Fibroblast of gingiva (primary cell): ENCODE measurements at regions not wholly inside any gene's neighbourhood (a gene's known extent, or its start where the extent isn't known, plus 50 kb on each side); places are given as distances from the start of the nearest gene placed in this dataset.
"Not testable (repeated sequence)": the region's sequence is repeated elsewhere in the genome, so short reads cannot be mapped to it uniquely, and the experiment has no call there.

Source experiments
- DNase-seq: peaks from one replicate; pipeline ENCODE4 v3.0.0-alpha.2; 2011; ENCODE audit warnings: low read depth

DNA sequence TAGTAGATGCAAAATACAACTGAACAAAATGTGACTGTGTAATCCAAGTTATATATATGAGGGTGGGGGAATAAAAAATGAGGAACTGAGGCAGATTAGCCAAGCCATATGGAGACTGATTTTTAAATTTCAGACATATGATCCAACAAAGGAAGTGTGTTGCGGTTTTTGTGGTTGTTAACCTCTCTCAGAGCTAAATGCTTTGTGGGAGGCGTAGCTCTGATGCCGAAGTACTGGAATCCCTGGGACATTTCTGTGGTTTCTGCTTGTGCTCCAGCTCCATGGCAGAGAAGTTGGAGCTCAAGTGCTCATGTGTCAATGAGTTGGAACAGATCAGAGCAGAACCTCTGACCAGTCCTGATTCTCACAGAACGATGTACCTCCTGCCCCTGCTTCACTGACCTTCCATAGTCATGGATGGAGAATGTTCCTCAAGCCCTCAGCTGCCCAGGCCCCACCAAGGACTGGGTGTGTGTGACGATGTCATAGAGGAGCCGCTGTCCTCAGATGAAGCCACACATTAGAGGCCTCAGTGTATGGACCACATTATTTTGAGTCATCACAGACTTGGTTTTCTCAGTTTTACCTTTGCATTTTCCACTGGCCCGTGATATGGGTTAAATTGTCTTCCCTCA lies 107.6 kb downstream of the SOX1 start:
- no peak for DNase-seq

DNA sequence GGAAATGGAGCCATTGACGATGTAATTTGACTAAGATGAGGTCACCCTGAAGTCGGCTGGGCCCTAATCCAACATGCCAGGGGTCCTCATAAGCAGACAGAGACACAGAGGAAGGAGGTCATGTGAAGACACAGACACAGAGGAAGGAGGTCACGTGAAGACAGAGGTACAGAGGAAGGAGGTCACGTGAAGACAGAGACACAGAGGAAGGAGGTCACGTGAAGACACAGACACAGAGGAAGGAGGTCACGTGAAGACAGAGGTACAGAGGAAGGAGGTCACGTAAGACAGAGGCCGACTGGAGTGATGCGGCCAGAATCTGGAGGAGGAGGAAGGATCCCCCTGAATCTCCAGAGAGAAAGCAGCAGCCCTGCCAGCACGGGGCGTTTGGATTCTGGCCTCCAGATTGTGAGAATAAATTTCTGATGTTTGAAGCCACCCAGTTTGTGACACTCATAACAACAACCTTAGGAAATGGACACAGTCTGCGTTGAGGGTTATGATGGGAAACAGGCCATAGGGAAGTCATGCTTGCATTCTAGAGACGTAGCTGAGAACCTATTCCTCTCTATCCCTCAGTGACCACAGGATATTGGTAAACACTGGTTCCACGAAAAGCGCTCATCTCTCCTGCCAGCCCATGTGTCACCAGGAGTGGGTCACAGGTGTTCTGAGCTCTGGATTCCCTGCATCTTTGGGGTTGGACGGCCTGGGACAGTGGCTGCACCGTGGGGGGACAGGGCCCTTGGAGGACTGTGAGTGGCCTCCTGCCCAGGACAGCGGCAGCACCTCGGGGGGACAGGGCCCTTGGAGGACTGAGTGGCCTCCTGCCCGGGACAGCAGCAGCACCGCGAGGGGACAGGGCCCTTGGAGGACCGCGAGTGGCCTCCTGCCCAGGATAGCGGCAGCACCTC lies 108.5 kb downstream of the SOX1 start:
- no peak for DNase-seq

DNA sequence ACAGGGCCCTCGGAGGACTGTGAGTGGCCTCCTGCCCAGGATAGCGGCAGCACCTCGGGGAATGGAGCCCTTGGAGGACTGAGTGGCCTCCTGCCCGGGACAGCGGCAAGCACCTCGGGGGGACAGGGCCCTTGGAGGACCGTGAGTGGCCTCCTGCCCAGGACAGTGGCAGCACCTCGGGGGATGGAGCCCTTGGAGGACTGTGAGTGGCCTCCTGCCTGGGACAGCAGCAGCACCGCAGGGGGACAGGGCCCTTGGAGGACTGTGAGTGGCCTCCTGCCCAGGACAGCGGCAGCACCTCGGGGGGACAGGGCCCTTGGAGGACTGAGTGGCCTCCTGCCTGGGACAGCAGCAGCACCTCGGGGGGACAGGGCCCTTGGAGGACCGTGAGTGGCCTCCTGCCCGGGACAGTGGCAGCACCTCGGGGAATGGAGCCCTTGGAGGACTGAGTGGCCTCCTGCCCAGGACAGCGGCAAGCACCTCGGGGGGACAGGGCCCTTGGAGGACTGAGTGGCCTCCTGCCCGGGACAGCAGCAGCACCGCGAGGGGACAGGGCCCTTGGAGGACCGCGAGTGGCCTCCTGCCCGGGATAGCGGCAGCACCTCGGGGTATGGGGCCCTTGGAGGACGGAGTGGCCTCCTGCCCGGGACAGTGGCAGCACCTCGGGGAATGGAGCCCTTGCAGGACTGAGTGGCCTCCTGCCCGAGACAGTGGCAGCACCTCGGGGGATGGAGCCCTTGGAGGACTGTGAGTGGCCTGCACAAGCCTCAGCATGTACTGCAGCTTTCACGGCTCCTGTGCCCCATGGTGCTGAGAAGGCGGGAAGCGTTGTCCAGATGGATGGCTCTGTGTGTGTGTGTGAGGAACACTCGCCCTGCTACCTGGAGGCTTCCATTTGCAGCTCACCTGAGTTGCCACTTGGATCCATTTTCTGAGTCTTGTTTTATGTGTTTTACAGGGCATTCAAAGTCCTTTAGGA lies 109.5 kb downstream of the SOX1 start:
- not testable (repeated sequence) for DNase-seq

DNA sequence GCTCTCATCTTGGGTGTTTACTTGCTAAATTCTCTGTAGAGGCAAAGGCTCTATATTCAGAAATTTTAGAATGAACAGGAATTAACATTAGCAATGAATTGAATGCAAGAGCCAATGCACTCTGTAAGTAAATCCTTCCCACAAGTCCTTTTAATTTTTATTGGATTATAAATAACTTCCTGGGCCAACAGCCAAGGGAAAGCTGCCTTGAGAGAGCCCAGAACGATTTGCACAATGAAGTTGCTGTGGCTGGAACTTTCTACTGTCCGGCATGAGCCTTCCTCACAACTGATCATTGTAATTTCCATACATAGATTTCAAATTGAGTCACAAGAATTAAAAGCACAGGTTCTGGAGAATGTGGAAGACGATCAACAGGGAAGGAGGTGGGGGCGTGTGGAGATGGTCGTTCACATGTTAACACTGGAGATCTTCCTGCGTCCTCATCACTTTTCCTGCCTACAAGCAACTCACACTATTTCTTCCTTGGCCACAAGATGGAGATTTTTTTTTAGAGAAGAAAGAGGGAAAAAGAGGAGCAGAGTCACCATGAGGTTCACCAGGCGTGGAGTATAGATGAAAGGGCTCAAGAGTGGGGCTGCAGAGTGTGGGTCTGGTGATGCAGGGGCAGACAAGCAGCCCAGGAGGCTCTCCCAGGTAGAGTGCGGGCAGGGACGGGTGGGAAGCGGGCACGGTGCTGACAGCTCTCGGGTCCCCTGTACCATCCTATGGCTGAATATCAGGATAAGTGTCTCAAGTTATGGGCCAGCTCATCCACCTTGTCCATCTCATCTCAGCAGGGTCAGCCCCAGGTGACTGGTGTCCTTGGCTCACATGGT lies 110.7 kb downstream of the SOX1 start:
- DNase-seq: no peak

DNA sequence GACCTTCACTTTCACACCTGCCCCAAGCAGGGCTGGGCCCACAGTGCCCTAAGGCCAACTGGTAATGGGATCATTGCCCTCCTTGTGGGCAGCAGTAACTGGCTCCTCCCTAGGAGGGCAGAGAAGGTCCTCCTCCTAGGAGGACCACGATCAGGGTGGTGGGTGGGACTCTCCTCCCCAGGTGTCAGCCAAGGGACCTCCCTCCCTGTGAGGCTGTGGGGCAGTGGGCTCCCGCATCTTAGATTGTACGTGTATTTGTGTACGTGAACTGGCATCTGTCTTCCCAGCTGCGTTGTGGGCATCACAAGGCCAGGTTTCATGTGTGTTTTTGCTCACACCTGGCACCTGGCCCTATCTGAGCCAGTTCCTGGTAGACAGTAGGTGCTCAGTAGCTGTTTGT lies 111.8 kb downstream of the SOX1 start:
- no peak for DNase-seq

DNA sequence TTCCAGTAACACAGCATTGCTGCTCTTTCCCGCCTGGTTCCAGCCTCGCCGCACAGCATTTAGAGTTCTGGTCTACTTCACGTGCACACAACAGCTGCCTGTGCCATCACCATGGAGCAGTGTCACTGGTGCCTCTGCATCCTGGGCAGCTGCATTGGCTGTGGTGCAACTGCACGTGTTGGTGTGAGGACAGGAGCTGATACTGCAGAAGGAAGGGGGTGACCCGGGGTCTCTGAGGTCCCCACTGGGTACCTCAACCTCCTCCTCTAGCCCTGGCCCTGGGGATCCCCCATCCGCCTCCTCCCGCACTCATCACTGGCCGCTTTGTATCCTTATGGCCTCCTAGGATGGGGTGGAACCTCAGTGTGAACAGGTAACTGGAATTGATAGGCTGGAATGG lies 112.5 kb downstream of the SOX1 start:
- DNase-seq: no peak

DNA sequence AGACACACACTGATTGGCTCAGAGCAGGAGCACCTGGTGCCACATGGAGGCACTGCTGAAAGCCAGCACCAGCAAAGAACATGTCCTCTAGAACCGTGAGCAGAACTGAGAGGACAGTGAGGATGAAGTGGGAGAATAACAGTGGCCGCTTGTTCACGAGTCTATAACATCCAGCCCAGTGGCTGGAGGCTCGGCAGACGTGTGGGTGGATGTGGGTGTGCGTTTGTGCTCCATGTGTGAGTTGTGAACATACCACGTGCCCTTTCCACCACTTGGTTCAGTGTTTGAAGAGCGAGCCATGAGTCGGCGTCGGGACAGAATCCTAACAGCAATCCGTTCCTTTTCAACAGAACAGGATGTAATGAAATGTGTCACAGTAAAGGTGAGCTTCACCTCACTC lies 113.0 kb downstream of the SOX1 start:
- DNase-seq: no peak

DNA sequence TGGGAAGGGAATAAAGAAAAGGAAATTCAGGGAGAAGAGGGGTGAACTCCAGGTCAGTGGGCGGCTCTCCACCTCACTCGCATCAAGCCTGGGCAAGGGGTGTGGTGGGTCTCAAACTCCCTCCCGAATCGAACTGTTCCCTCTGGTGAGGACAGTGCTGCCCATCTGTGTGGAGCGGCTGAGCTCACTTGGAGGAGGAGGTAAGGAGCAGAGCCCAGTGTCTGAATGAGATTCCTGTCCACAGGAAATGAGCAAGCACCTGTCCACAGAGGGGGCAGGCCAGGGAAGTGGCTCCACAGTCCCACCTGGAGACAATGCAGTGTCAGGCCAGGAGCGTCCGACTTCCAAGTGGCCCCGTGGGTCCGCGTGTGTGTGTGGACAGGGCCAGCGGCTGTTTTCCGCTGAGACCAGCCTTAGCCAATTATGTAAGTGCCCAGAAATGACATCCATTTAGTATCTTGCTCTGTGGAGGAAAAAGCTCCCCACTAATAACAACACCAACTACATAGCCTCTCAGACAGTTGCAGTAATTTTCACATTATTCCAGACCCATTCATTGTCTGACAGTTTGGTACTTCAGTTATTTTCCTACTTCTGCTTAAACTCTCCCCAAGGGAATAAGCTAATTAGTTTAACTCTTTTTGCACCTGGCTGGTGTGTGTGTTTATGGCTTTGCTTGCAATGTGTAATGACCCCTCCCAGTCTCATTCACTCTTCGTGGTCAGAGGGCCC lies 114.6 kb downstream of the SOX1 start:
- no peak for DNase-seq

DNA sequence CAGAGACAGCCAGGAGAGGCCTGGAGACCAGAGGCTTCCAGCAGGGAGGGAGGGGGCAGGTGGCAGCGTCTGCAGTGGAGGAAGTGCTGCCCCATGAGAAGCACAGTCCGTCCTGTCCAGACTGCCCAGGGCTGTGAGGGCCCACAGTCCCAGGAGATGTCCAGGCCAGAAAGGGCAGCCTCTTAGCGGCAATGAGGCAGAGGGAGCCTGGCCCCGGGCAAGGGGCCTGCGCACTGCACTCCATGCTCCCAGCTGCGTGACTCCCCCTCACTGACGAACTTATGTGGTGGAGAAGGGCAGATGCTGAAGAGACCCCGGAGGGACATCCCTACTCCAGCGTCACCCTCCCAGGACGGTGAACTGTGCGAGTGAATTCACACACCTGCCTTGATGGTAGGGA lies 115.3 kb downstream of the SOX1 start:
- DNase-seq: no peak

DNA sequence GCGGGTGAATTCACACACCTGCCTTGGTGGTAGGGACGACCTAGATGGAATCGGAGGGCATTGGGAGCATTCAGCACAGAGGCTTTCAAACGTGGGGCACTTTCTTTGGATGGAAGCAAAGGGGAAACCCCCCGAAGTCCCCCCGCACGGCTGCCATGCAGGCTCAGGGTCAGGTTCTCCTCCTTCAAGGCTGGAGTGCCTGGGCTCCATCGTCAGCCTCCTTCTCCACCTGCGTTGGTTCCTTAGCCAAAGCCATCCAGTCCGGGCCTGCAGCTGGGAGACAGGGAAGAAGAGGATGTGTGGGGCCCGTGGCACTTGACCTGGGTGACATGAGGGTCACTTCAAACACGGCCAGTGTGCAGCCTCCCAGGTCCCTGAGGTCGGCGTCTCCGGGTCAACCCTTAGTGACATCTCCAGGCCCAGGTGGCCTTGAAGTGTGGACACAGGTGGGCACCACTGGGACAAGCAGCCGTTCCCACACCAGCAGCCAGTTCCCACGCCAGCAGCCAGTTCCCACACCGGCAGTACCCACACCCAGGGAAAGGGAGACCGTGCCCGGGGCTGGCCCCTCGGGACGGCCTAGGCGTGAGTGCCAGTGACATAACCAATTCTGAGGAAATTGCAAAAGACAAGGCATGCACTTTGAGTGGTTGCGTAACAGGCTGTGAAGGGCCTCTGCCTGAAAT lies 116.0 kb downstream of the SOX1 start:
- no peak for DNase-seq

DNA sequence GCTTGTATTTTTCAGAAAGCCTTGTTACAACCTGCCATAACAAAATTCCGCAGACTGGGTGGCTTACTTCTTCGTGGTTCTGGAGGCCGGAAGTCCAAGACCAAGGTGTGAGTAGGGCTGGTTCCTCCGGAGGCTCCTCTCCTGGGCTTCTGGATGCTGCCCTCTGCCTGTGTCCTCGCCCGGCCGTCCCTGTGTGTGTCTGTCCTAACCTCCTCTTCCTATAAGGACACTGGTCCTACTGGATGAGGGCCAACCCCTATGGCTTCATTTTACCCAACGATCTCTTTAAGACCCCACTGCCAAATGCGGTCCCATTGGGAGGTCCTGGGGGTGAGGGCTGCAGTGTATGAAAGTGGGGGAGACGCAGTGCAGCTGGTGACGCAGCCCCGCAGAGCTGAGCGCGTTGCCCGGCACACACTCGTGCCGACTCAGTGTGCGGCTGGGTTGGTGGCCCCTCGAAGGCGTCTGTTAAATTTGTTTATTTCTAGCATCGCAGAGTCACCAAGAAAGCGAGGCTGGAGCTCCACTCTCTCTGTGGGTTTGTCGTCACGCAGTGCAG lies 116.7 kb downstream of the SOX1 start:
- DNase-seq: no peak

DNA sequence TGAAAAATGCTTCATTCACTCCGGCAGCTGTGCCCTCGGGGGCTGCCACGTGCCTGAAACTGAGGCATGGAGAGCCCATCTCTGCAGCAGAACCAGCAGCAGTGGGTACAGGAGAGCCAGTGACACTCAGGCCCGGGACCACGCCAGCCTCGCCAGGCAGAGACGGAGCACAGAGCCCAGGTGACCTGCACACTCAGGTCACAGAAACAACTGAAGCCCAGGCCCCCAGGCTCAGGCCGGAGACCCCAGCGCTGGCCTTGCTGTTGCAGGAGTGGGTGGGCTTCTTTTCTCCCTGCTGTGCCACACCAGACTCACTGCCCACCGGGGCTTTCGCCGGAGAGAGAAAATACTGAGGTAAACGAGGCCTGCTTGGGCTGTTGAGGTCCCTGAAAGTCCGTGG lies 117.3 kb downstream of the SOX1 start:
- no peak for DNase-seq

DNA sequence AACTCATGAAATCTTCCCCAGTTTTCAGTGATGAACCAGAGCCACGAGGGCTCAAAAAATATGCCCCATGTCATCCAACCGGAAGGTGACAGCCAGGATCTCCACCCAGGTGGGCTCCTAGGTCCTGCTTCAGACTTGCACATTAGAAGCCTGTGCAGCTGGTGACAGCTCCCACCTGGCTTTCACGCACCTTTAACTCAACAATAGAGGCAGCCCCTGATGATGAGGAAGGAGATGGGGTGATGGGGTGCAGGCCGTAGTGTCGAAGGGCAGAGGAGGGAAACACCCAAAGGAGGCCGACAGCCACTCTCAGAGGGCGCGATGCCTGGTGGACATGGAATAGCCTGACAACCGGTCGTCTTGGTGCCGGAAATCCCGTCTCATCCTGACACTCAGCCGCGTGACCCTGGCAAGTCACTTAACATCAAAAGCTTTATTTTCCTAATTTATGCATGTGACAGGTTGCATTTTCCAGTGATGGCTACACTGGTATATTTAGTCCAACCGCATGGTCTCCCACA lies 118.0 kb downstream of the SOX1 start:
- no peak for DNase-seq

DNA sequence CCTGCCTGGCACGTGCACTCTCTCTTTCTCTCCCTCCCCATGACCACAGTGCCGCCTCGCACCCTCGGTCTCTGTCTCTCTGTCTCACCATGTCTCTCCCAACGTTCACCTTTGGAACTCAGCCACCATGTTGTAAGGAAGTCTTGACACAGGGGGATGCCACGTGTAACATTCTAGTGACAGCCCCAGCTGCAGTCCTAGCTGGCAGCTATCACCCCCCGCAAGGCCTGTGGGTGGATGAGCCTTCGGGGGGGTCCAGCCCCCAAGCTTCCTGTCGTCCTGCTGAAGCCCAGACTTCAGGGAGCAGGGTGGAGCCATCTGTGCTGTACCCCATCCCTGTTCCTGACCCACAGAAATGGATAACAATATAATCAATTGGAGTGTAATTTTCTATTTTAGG lies 118.5 kb downstream of the SOX1 start:
- DNase-seq: no peak

DNA sequence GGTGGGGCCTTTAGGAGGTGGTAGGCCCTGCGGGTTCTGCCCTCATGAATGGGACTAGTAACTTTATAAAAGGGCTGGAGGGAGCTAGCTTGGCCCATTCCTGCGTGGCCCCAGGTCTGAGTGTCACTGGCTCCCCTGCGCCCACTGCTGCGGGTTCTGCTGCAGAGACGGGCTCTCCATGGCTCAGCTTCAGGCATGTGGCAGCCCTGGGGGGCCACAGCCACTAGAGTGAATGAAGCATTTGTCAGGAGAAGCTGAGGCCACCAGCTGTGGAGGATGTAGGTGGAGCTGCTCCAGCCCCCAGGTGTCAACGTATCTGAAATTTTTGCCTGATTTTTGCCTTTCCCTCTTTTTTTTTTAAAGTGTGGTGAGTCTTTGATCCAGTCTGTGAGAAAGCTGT lies 119.1 kb downstream of the SOX1 start:
- DNase-seq: no peak

DNA sequence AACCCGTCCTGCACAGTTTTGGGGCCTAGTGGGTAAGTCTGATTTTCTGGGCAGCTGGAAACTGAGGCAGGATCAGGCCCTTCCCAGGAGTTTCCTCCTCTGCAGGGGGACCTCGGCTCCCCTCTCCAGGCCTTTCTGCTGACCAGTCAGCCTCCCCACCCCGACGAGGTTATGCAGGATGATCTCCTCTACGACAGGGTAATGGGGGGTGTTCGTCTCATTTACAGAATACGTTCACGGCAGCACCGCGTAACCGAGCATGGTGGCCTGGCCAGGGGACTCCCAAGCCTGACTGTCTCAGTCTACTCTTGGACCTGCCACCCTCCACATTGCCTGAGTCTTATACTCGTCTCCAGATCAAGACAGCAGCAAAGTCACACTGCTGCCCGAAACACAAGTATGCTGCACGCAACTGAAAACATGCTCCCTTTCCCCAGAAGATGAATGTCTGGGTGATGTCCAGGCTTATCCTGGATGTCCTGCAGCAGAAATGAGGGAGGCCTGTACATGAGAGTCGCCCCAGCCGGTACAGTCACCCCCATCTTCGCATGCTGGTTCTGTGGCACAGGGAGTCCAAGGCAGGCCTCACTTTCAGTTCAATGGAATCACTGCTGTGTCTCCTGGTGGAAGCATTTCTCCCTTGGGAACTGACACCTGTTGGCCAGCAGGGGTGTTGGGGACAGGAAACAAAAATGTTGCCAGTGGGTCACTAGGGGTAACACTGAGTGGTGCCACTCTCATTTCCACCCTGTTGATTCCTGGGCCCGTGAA lies 120.8 kb downstream of the SOX1 start:
- no peak for DNase-seq

DNA sequence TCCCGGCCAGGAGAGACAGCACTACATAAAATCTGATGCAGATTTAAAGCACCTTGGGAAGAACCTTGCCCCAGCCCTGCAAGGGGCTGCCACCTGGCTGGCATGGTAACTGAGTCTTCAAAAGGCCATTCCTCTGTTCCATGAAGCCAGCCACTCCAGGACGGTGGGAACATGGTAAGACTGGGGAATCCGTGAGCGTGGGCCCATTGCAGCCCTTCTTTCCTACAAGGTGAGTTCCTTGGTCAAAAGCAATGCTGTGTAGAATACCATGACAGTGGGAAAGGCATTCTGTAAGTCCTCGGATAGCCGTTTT lies 121.3 kb downstream of the SOX1 start:
- DNase-seq: no peak

DNA sequence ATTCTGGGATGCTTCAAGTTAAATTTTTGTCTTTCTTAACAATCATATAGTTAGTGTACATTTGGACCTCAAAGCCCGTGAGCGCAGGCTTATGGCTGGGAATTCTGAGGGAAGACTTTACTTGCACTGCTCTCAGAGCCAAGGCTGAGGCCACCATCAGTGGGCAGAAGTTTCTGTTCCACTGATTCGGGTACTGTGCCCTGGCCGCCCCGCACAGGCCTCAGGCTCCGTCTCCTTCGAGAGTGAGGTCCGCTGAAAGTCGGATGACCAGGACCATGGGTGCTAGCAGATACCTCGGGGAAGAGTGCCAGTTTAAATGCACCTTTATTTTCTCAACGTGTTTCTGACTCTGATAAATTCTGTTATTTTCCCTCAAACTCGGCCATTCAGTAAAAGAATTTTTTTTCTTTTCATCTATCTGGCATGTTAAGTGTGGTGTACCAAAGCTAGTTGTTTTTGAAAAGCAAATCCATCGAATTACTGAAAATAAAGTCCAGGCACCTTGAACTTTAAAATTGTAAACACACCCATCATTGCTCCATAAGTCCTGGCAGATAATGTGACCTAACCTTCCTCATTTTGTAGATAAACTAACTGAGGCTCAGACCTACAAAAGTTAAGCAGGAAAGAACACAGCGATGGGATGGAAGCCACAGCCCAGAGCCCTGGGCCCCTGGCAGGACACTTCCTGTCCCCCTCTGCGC lies 126.7 kb downstream of the SOX1 start:
- DNase-seq: no peak

DNA sequence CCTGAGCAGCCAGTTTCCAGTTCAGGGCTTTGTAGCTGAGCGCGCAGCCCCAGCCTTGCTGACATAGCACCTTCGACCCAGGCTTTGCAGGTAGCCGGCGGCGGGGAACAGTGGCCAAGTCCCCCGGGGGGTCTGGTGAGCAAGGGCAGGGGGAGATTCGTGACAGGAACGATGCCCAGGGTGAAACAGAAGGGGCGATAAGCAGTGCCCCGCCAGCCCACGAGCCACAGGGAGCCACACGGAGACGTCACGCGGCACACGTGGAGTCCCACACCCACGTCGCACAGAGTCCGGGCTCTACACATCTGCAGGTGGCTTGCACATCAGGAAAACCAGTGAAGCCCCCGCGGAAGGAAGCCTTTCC lies 127.2 kb downstream of the SOX1 start:
- DNase-seq: no peak
